Stimulated activated CD4-positive, alpha-beta T cell treated with anti-CD3 and anti-CD28 coated beads, Interleukin-2, amount 100 ng/mL, for 4 hours (primary cell): ENCODE measurements at regions not wholly inside any gene's neighbourhood (a gene's known extent, or its start where the extent isn't known, plus 50 kb on each side); places are given as distances from the start of the nearest gene placed in this dataset.

Experiments
- DNase-seq: peaks from one replicate; pipeline ENCODE4 v3.0.0-alpha.2; 2020; ENCODE audit warnings: low read depth

GRCh38 chr6:44062771-44063560, 64.3 kb downstream of the MRPL14 start:
- no peak for DNase-seq

GRCh38 chr6:44062105-44062770, 65.0 kb downstream of the MRPL14 start:
- DNase-seq, result no peak

GRCh38 chr6:44061375-44062104, 65.7 kb downstream of the MRPL14 start:
- DNase-seq, result no peak

GRCh38 chr6:44060612-44061374, 66.5 kb downstream of the MRPL14 start:
- DNase-seq, result no peak

GRCh38 chr6:44059359-44060346, 67.6 kb downstream of the MRPL14 start:
- DNase-seq, result no peak

- DNase-seq, result no peak
Observed at GRCh38 chr6:44058617-44059358, 68.5 kb downstream of the MRPL14 start.

GRCh38 chr6:44057931-44058616, 69.2 kb downstream of the MRPL14 start:
- DNase-seq, result no peak

- DNase-seq, result no peak
Observed at GRCh38 chr6:44057238-44057930, 69.9 kb downstream of the MRPL14 start.

GRCh38 chr6:44056392-44057237, 70.6 kb downstream of the MRPL14 start:
- no peak for DNase-seq

GRCh38 chr6:44054721-44055559, 72.3 kb downstream of the MRPL14 start:
- DNase-seq, result no peak

GRCh38 chr6:44053760-44054556, 73.3 kb downstream of the MRPL14 start:
- no peak for DNase-seq

- no peak for DNase-seq
Observed at GRCh38 chr6:44053106-44053756, 74.0 kb downstream of the MRPL14 start.

GRCh38 chr6:44052419-44053023, 74.7 kb downstream of the MRPL14 start:
- no peak for DNase-seq

- no peak for DNase-seq
Observed at GRCh38 chr6:44051515-44051914, 75.7 kb downstream of the MRPL14 start.

GRCh38 chr6:44050872-44051505, 76.3 kb downstream of the MRPL14 start:
- no peak for DNase-seq
